ENCODE measurements at regions not wholly inside any gene's neighbourhood (a gene's known extent, or its start where the extent isn't known, plus 50 kb on each side); places are given as distances from the start of the nearest gene placed in this dataset.

DNA sequence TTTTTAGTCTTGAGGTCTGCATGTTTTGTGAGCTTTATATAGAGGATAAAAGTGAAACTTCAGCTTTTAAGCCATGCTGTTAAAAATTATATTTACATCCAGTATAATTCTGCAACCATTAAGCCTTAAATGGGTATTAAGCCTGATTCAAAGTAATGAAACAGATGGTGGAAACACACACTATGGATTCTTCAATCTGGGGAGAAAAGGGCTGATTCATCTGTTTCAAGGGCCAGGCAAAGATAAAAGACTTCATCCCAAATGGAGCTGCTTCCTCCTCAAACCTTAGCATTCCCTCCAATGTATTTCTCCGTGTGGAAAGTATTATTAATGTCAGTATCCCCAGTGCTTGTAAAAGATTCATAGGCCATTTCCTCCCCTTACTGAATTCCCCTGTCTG lies 367.4 kb upstream of the ZFHX3 start:
- Histone ChIP-seq H3K4me1 (ENCODE audit: control insufficient read depth, low read depth, low read length) (no peaks in the 10 kb centered on the region), H3K27ac (ENCODE audit: low read length) (no peak overlapping the region), H3K27me3 (ENCODE audit: control insufficient read depth, insufficient read depth, low read length) (no peaks in the 10 kb centered on the region)

DNA sequence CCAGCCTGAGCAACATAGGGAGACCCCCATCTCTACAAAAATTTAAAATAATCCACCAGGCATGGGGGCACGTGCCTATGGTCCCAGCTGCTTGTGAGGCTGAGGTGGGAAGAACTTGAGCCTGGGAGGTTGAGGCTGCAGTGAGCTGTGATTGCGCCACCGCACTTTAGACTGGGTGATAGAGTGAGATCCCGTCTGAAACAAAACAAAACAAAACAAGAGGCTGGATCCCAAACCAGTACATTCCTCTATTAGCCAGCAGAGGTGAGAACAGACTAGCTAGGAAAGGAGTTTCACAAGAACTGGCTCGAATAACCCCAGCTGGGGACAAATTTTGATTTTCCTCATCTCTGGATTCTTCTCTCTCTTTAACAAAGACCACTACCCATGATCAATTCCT lies 366.7 kb upstream of the ZFHX3 start:
- H3K27me3 ChIP-seq (ENCODE audit: control insufficient read depth, insufficient read depth, low read length) = no peaks in the 10 kb centered on the region
- no peaks in the 10 kb centered on the region for H3K9me3 ChIP-seq (ENCODE audit: control insufficient read depth, low read depth, low read length)
- H3K36me3 ChIP-seq (ENCODE audit: control insufficient read depth, low read depth, low read length) = no peaks in the 10 kb centered on the region
- H3K4me3 ChIP-seq (ENCODE audit: low read length) = no peak overlapping the region
- no peak overlapping the region for H3K9ac ChIP-seq (ENCODE audit: low read length)
- H3K27ac ChIP-seq (ENCODE audit: low read length) = no peak overlapping the region
- no peaks in the 10 kb centered on the region for H3K4me1 ChIP-seq (ENCODE audit: control insufficient read depth, low read depth, low read length)

More for the DNA sequence above, 367.4 kb upstream of the ZFHX3 start:
- no peaks in the 10 kb centered on the region for H3K9me3 ChIP-seq (ENCODE audit: control insufficient read depth, low read depth, low read length)
- no peak overlapping the region for H3K9ac ChIP-seq (ENCODE audit: low read length)
- H3K4me3 ChIP-seq (ENCODE audit: low read length) = no peak overlapping the region
- H3K36me3 ChIP-seq (ENCODE audit: control insufficient read depth, low read depth, low read length) = no peaks in the 10 kb centered on the region

DNA sequence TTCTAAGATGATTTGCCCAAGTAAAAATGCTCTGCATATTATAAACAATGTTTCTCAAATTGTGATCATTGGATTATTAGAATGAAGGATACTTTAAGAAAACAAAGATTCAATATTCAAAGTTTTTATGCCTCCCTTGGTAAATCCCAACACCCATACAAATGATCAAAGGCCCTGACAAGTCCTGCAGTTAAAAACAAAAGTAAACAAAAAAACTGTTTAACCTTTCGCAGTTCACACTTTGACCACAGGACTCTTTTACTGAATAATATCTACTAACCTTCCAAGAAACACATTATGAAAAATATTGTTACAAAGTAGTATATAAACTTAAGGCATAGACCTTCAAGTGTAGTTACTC lies 365.9 kb upstream of the ZFHX3 start:
- no peaks in the 10 kb centered on the region for H3K27me3 ChIP-seq (ENCODE audit: control insufficient read depth, insufficient read depth, low read length)
- H3K27ac ChIP-seq (ENCODE audit: low read length) = no peak overlapping the region
- H3K4me1 ChIP-seq (ENCODE audit: control insufficient read depth, low read depth, low read length) = no peaks in the 10 kb centered on the region
- H3K4me3 ChIP-seq (ENCODE audit: low read length) = no peak overlapping the region
- H3K9me3 ChIP-seq (ENCODE audit: control insufficient read depth, low read depth, low read length) = no peaks in the 10 kb centered on the region
- H3K9ac ChIP-seq (ENCODE audit: low read length) = no peak overlapping the region
- H3K36me3 ChIP-seq (ENCODE audit: control insufficient read depth, low read depth, low read length) = no peaks in the 10 kb centered on the region

DNA sequence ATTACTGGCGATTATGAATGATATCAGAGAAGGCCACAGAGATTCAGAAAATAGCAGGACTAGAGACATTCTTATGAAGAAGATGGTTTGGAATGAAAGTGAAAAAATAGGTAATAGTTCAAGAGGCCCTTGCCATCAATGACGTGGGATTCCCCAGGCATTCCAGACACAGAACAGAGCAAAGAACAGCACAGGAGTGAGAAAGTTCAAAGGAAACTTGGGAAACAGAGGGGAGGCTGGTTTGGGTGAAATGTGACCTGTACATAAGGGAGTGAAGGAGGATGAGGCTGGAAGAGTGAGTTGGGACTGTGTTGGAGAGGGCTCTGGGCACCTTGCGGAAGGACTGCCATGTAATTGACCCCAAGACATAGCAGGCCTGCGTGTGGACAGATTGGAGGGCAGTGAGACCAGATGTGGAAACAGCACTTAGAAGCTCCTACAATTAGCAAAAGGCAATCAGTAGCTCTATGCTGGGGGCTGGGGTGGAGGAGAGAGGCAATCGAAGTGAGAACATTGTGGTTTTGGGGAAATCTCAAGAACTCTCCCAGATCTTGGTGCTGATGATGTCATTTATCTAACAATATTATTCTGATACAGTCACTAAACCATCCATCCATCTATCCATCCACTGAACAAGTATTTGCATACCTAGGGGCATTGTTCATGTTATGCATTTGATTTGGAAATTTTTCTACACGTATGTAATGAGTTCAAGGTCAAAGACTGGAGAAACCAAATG lies 365.3 kb upstream of the ZFHX3 start:
- H3K36me3 ChIP-seq (ENCODE audit: control insufficient read depth, low read depth, low read length) = no peaks in the 10 kb centered on the region
- no peaks in the 10 kb centered on the region for H3K27me3 ChIP-seq (ENCODE audit: control insufficient read depth, insufficient read depth, low read length)
- no peak overlapping the region for H3K27ac ChIP-seq (ENCODE audit: low read length)
- H3K9me3 ChIP-seq (ENCODE audit: control insufficient read depth, low read depth, low read length) = no peaks in the 10 kb centered on the region
- no peak overlapping the region for H3K4me3 ChIP-seq (ENCODE audit: low read length)
- no peak overlapping the region for H3K9ac ChIP-seq (ENCODE audit: low read length)
- H3K4me1 ChIP-seq (ENCODE audit: control insufficient read depth, low read depth, low read length) = no peaks in the 10 kb centered on the region

DNA sequence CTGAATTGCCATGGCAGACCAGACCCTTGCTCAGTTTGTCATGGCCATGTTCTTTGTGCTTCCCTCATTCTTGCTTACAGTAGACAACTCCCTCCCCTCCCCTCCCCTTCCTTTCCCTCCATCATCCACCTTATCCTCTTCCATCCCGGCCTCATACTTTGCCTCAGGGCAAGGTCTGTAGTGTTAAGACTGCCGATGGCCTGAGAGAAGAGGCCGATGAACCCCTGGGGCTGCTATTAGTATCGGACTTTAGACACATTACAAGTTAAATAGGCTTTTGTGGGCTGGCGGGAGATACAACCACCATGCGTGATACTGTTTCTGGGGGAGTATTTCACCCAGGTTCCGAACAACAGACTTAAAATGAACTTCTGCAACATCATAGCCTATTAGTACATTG lies 364.5 kb upstream of the ZFHX3 start:
- Histone ChIP-seq H3K9me3 (ENCODE audit: control insufficient read depth, low read depth, low read length) (no peaks in the 10 kb centered on the region), H3K4me3 (ENCODE audit: low read length) (no peak overlapping the region), H3K27ac (ENCODE audit: low read length) (no peak overlapping the region), H3K4me1 (ENCODE audit: control insufficient read depth, low read depth, low read length) (no peaks in the 10 kb centered on the region), H3K9ac (ENCODE audit: low read length) (no peak overlapping the region), H3K27me3 (ENCODE audit: control insufficient read depth, insufficient read depth, low read length) (no peaks in the 10 kb centered on the region), H3K36me3 (ENCODE audit: control insufficient read depth, low read depth, low read length) (no peaks in the 10 kb centered on the region)

DNA sequence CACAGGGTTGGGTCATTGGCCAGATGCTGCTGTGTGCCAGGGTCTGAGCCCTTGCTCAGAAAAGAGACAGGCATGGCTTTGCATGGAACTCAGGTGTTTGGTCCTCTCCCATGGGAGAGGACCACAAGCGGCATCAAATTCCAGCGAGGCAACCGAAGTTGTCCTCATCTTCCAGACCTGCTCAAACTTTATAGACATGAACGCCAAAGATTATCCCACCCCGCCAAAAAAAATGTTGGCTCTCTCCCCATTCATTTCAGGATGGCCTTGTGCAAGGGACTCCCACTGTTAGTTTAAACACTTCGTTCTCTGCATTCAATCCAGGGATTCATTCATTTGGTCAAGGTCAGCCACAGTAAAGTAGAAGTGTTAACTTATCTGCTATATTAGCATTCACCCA lies 360.8 kb upstream of the ZFHX3 start:
- Histone ChIP-seq H3K4me1 (ENCODE audit: control insufficient read depth, low read depth, low read length) (no peaks in the 10 kb centered on the region), H3K4me3 (ENCODE audit: low read length) (no peak overlapping the region), H3K9me3 (ENCODE audit: control insufficient read depth, low read depth, low read length) (no peaks in the 10 kb centered on the region), H3K27me3 (ENCODE audit: control insufficient read depth, insufficient read depth, low read length) (no peaks in the 10 kb centered on the region), H3K27ac (ENCODE audit: low read length) (no peak overlapping the region), H3K9ac (ENCODE audit: low read length) (no peak overlapping the region), H3K36me3 (ENCODE audit: control insufficient read depth, low read depth, low read length) (no peaks in the 10 kb centered on the region)

DNA sequence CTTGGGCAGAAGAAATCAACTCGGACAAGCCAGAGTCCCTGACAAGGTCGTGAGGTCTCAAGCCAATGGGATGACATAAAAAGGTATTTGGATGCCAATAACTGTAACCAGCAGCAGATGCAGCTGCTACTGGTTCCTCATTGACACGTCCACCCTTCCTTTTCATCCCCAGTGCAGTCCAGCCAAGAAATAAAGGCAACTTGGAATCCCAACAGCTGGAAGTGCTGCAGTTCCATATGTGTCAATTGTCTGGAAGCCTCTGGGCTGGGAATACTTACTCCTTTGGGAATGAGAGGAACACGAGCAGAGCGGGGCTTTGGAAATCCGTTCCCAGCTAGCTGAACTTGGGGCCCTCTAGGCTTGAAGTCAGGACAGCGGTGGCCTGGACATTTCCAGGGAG lies 360.4 kb upstream of the ZFHX3 start:
- no peaks in the 10 kb centered on the region for H3K27me3 ChIP-seq (ENCODE audit: control insufficient read depth, insufficient read depth, low read length)
- H3K27ac ChIP-seq (ENCODE audit: low read length) = no peak overlapping the region
- no peak overlapping the region for H3K9ac ChIP-seq (ENCODE audit: low read length)
- H3K4me3 ChIP-seq (ENCODE audit: low read length) = no peak overlapping the region
- no peaks in the 10 kb centered on the region for H3K36me3 ChIP-seq (ENCODE audit: control insufficient read depth, low read depth, low read length)
- H3K4me1 ChIP-seq (ENCODE audit: control insufficient read depth, low read depth, low read length) = no peaks in the 10 kb centered on the region
- H3K9me3 ChIP-seq (ENCODE audit: control insufficient read depth, low read depth, low read length) = no peaks in the 10 kb centered on the region

DNA sequence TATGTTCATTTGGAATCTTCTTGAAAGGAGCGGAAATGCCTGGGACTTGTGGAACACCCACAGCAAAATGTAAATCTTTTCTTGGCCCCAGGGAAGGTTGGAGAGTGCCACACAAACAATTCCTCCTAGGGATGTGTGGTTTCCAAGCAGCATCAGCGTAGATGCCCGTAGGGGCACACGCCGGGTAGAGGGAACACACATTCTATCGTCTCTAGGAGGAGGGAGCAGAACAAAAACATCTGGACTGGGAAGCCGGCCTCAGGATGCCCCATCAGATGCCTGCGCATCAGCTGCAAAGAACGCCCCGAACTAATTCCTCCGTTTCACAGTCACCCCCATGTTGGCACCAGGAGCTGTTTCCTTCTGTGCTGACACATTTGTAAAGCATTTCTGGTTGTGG lies 357.9 kb upstream of the ZFHX3 start:
- Histone ChIP-seq H3K36me3 (ENCODE audit: control insufficient read depth, low read depth, low read length) (no peaks in the 10 kb centered on the region), H3K4me1 (ENCODE audit: control insufficient read depth, low read depth, low read length) (no peaks in the 10 kb centered on the region), H3K9ac (ENCODE audit: low read length) (no peak overlapping the region), H3K27ac (ENCODE audit: low read length) (no peak overlapping the region), H3K4me3 (ENCODE audit: low read length) (no peak overlapping the region), H3K9me3 (ENCODE audit: control insufficient read depth, low read depth, low read length) (no peaks in the 10 kb centered on the region), H3K27me3 (ENCODE audit: control insufficient read depth, insufficient read depth, low read length) (no peaks in the 10 kb centered on the region)

DNA sequence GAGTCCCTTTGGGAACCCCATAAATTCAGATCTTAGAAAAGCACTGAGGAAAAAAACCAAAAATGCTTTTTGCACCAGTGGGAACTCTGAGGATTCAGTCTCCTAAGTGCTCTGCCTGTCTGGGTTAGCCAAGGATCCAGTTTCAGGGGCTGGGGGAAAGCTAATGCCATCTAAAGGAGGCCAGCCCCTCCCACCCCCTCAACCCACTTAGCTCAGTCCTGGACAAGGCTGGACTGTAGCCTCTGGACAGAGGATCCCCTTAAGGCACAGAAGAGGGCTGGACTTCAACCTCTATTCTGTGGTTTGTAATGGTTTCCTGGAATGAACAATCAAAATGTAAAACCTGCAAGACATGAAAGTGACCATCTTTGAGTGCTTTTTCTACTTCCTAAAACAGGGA lies 356.1 kb upstream of the ZFHX3 start:
- H3K4me1 ChIP-seq (ENCODE audit: control insufficient read depth, low read depth, low read length) = peaks cover 7% of the 10 kb centered on the region
- no peak overlapping the region for H3K4me3 ChIP-seq (ENCODE audit: low read length)
- no peak overlapping the region for H3K27ac ChIP-seq (ENCODE audit: low read length)
- no peak overlapping the region for H3K9ac ChIP-seq (ENCODE audit: low read length)
- no peaks in the 10 kb centered on the region for H3K36me3 ChIP-seq (ENCODE audit: control insufficient read depth, low read depth, low read length)
- no peaks in the 10 kb centered on the region for H3K9me3 ChIP-seq (ENCODE audit: control insufficient read depth, low read depth, low read length)
- no peaks in the 10 kb centered on the region for H3K27me3 ChIP-seq (ENCODE audit: control insufficient read depth, insufficient read depth, low read length)

DNA sequence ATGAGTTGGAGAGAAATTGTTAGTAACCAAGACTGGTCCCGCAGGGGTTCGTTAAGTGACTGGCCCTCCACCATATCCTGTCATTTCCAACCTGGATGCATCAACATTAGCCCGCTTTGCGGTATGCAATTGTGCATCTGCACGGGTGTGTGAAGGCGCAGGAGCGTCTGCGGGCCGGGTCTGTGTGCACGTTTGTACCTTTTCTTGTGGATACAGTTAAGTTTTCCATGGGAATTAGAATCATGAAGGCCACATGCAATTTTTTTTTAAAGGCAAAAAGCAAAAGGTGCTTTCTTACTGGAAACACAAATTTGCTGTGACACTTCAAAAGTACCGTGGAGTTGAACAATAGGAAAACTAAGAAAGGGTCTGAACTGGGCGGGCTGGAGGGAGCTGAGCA lies 355.4 kb upstream of the ZFHX3 start:
- Histone ChIP-seq H3K27me3 (ENCODE audit: control insufficient read depth, insufficient read depth, low read length) (no peaks in the 10 kb centered on the region), H3K9me3 (ENCODE audit: control insufficient read depth, low read depth, low read length) (no peaks in the 10 kb centered on the region), H3K4me1 (ENCODE audit: control insufficient read depth, low read depth, low read length) (peaks cover 7% of the 10 kb centered on the region), H3K4me3 (ENCODE audit: low read length) (no peak overlapping the region), H3K27ac (ENCODE audit: low read length) (no peak overlapping the region), H3K9ac (ENCODE audit: low read length) (no peak overlapping the region), H3K36me3 (ENCODE audit: control insufficient read depth, low read depth, low read length) (no peaks in the 10 kb centered on the region)

DNA sequence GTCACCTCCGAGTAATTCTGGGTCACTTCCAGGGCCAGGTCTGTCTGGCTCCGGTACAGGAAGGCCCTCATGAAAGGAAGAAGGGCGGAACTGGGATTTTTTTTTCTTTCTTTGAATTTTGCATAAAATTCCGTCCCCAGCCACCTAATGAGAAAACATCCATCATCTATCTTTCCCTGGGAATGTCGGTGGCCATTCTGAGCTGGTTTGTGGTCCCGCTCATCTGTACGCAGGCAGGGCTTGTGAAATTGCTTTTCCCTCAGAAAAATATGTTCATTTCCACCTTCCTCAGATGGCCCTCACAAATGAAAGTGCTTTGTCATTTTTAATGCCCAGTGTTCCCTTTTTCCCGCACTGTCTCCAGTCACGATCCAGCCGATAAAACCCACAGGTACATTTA lies 353.0 kb upstream of the ZFHX3 start:
- Histone ChIP-seq H3K4me3 (ENCODE audit: low read length) (no peak overlapping the region), H3K4me1 (ENCODE audit: control insufficient read depth, low read depth, low read length) (peaks cover 7% of the 10 kb centered on the region), H3K36me3 (ENCODE audit: control insufficient read depth, low read depth, low read length) (no peaks in the 10 kb centered on the region)

DNA sequence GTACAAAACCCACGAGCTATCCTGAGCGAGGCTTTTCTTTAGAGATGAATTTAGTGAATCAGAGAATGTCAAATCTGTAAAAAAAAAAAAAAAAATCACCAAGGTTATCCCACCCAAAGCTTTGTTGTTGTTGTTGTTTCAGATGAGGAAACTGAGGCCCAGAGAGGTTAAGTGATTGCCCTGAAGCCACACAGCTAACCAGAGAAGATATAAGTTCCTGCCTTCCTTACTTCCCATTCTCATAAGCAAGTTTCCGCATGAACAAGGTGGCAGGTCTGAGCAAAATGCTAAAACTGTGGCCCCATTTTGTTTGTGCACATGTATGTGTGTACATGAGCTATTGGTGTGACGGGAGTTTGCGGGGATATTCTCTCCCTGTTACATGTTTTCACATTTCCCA lies 352.1 kb upstream of the ZFHX3 start:
- H3K27ac ChIP-seq (ENCODE audit: low read length) = no peak overlapping the region
- H3K4me3 ChIP-seq (ENCODE audit: low read length) = no peak overlapping the region
- no peak overlapping the region for H3K9ac ChIP-seq (ENCODE audit: low read length)
- H3K9me3 ChIP-seq (ENCODE audit: control insufficient read depth, low read depth, low read length) = no peaks in the 10 kb centered on the region
- H3K4me1 ChIP-seq (ENCODE audit: control insufficient read depth, low read depth, low read length) = peaks cover 7% of the 10 kb centered on the region
- H3K36me3 ChIP-seq (ENCODE audit: control insufficient read depth, low read depth, low read length) = no peaks in the 10 kb centered on the region
- H3K27me3 ChIP-seq (ENCODE audit: control insufficient read depth, insufficient read depth, low read length) = no peaks in the 10 kb centered on the region

More for the DNA sequence above, 353.0 kb upstream of the ZFHX3 start:
- no peaks in the 10 kb centered on the region for H3K27me3 ChIP-seq (ENCODE audit: control insufficient read depth, insufficient read depth, low read length)
- H3K27ac ChIP-seq (ENCODE audit: low read length) = no peak overlapping the region
- H3K9ac ChIP-seq (ENCODE audit: low read length) = no peak overlapping the region
- H3K9me3 ChIP-seq (ENCODE audit: control insufficient read depth, low read depth, low read length) = no peaks in the 10 kb centered on the region

All from iPS-18a (cell line).